Endothelial cell of umbilical vein (primary cell): ENCODE measurements at regions not wholly inside any gene's neighbourhood (a gene's known extent, or its start where the extent isn't known, plus 50 kb on each side); places are given as distances from the start of the nearest gene placed in this dataset.

Experiments
- BruUV-seq: library from RNA; stranded (reverse); fragments of 400-500 nt; replicated peaks from 2 replicates; lab custom pipeline; 2021; lab: Mats Ljungman, UMichigan
- CTCF ChIA-PET: fragments of 300-600, 350-600 bp; sonication (Branson Sonifier 250); formaldehyde crosslinking; loops from one replicate; lab custom pipeline; 2021; ENCODE audit warnings: antibody characterized with exemption, inconsistent platforms; lab: Charles Lee
- POLR2A ChIA-PET: fragments of 300-600, 350-600 bp; sonication (Branson Sonifier 250); formaldehyde crosslinking; loops from one replicate; lab custom pipeline; 2021; ENCODE audit warnings: antibody characterized with exemption, inconsistent platforms; lab: Charles Lee
- DNase-seq: peaks from one replicate; pipeline ENCODE4 v3.0.0-alpha.2; 2011; ENCODE audit warnings: low read depth, low spot score
- FAIRE-seq: peaks from 2 replicates; lab custom pipeline; 2011; peaks lifted over from hg19 to GRCh38; lab: Jason Lieb, UNC
- H2AFZ ChIP-seq: 2 replicates; pipeline ENCODE4 v1.6.0; 2012; ENCODE audit warnings: low read depth, low read length, control low read depth, inconsistent platforms
- H3K27ac ChIP-seq: 2 replicates; pipeline ENCODE4 v1.5.1; 2011; ENCODE audit warnings: low read depth, mild to moderate bottlenecking, control low read depth, low read length, moderate library complexity; ENCODE audit not compliant: insufficient read depth
- H3K27me3 ChIP-seq, 2 experiments: 2 replicates each; pipeline versions ENCODE4 v1.6.0 to v1.6.1; 2011; ENCODE audit warnings: low read length in 2 of 2, mixed read lengths in 1 of 2; ENCODE audit not compliant: control insufficient read depth in 2 of 2, insufficient read depth in 2 of 2
- H3K36me3 ChIP-seq, 2 experiments: 2 replicates in 1 of 2; 3 replicates in 1 of 2; pipeline ENCODE4 v1.5.1; 2011; ENCODE audit warnings: low read length in 2 of 2, mild to moderate bottlenecking in 1 of 2, moderate library complexity in 1 of 2; ENCODE audit not compliant: control insufficient read depth in 2 of 2, insufficient read depth in 2 of 2; ENCODE audit errors: extremely low read depth in 1 of 2
- H3K4me1 ChIP-seq: 3 replicates; pipeline ENCODE4 v1.5.1; 2011; ENCODE audit warnings: mild to moderate bottlenecking, low read length; ENCODE audit not compliant: control insufficient read depth, insufficient read depth; ENCODE audit errors: extremely low read depth
- H3K4me2 ChIP-seq: 2 replicates; pipeline ENCODE4 v1.6.1; 2011; ENCODE audit warnings: low read length, control low read depth, mixed read lengths; ENCODE audit not compliant: insufficient read depth
- H3K4me3 ChIP-seq, 3 experiments: fragments of 200-600 bp in 1 of 3; sonication (generic), shearing (Covaris generic) in 1 of 3; replicated peaks in 1 of 3; 2 replicates each; pipeline ENCODE4 v1.5.1; 2011 to 2016; ENCODE audit warnings: control low read depth in 3 of 3, low read length in 3 of 3, mild to moderate bottlenecking in 2 of 3, inconsistent platforms in 1 of 3, low read depth in 1 of 3, moderate library complexity in 1 of 3; ENCODE audit not compliant: insufficient read depth in 1 of 3
- H3K79me2 ChIP-seq: 2 replicates; pipeline ENCODE4 v1.6.0; 2012; ENCODE audit warnings: low read length, inconsistent platforms; ENCODE audit not compliant: control insufficient read depth, insufficient read depth
- H3K9ac ChIP-seq: replicated peaks from 2 replicates; pipeline ENCODE3; 2011; ENCODE audit warnings: low read length, control low read depth; ENCODE audit not compliant: insufficient read depth; ENCODE audit errors: extremely low read depth
- H3K9me1 ChIP-seq: replicated peaks from 3 replicates; pipeline ENCODE4 v1.6.0; 2011; ENCODE audit warnings: mild to moderate bottlenecking, low read length; ENCODE audit not compliant: control insufficient read depth, insufficient read depth; ENCODE audit errors: extremely low read depth
- H3K9me3 ChIP-seq: replicated peaks from 2 replicates; pipeline ENCODE4 v1.5.1; 2012; ENCODE audit warnings: low read length, inconsistent platforms; ENCODE audit not compliant: control insufficient read depth, insufficient read depth
- H4K20me1 ChIP-seq: replicated peaks from 2 replicates; pipeline ENCODE3; 2011; ENCODE audit warnings: mild to moderate bottlenecking, low read length; ENCODE audit not compliant: control insufficient read depth, insufficient read depth; ENCODE audit errors: extremely low read depth
- CTCF ChIP-seq, 2 donors: IDR thresholded peaks; 1 replicate in 1 of 2; 2 replicates in 1 of 2; pipeline ENCODE4 v1.5.1; 2011; ENCODE audit warnings: low read length in 2 of 2, mild to moderate bottlenecking in 2 of 2, moderate library complexity in 2 of 2, control low read depth in 1 of 2, inconsistent platforms in 1 of 2, low read depth in 1 of 2; ENCODE audit not compliant: insufficient read depth in 1 of 2; ENCODE audit errors: extremely low read depth in 1 of 2
- EZH2 ChIP-seq: IDR thresholded peaks from 2 replicates; pipeline ENCODE4 v1.6.1; 2012; ENCODE audit warnings: borderline replicate concordance, low read depth, mild to moderate bottlenecking, moderate library complexity, low read length, inconsistent platforms; ENCODE audit not compliant: severe bottlenecking
- FOS ChIP-seq: IDR thresholded peaks from 2 replicates; pipeline ENCODE4 v1.6.1; 2011; ENCODE audit warnings: mild to moderate bottlenecking, low read length, moderate library complexity, borderline replicate concordance; ENCODE audit not compliant: insufficient read depth
- GATA2 ChIP-seq: IDR thresholded peaks from 2 replicates; pipeline ENCODE4 v1.7.0; 2011; ENCODE audit warnings: low read depth, mild to moderate bottlenecking, moderate library complexity, mixed read lengths, low read length; ENCODE audit not compliant: insufficient read length, insufficient read depth
- JUN ChIP-seq: IDR thresholded peaks from 2 replicates; pipeline ENCODE4 v1.6.1; 2011; ENCODE audit warnings: borderline replicate concordance, low read depth; ENCODE audit not compliant: insufficient read length, insufficient read depth
- MYC ChIP-seq: IDR thresholded peaks from one replicate; pipeline ENCODE4 v1.6.1; 2011; ENCODE audit warnings: mild to moderate bottlenecking, low read depth, low read length
- POLR2A ChIP-seq: IDR thresholded peaks from 2 replicates; pipeline ENCODE4 v1.6.1; 2012; ENCODE audit warnings: low read depth, mild to moderate bottlenecking, control low read depth, low read length
- POLR2AphosphoS5 ChIP-seq: IDR thresholded peaks from 2 replicates; pipeline ENCODE4 v1.6.1; 2012; ENCODE audit warnings: low read depth, mild to moderate bottlenecking, control low read depth, low read length, moderate library complexity; ENCODE audit not compliant: insufficient read depth
- dilution Hi-C: fragments of 300-500 bp; cut with MboI; formaldehyde crosslinking; loops from one replicate; pipeline ENCODE4 v1.15.0; 2019; ENCODE audit warnings: low sequenced_read_pairs; ENCODE audit not compliant: extremely low pct_ligation_motif_present
- intact Hi-C: fragments of 100-400 bp; cut with micrococcal nuclease; formaldehyde crosslinking; loops from one replicate; pipeline ENCODE4 v1.10.0; 2022
- TF ChIP-seq, protein P1 (sequence below): IDR thresholded peaks from 2 replicates; pipeline ENCODE4 v1.6.1; 2011; ENCODE audit not compliant: insufficient read depth, insufficient read length

GRCh38 chr11:70651031-70651430 lies 252.7 kb downstream of the CTTN start:
- Histone ChIP-seq H3K9me1 (no peaks in the 10 kb centered on the region), H2AFZ (no peak overlapping the region), H3K9me3 (no peaks in the 10 kb centered on the region), H3K4me2 (no peak overlapping the region), H3K9ac (no peak overlapping the region), H3K36me3 (no peaks in the 10 kb centered on the region), H3K27ac (no peak overlapping the region), H3K79me2 (no peaks in the 10 kb centered on the region), H3K27me3 (no peaks in the 10 kb centered on the region), H4K20me1 (no peaks in the 10 kb centered on the region), H3K4me1 (no peaks in the 10 kb centered on the region), H3K4me3 (no peak overlapping the region)
- dilution Hi-C loops = no loop called here
- DNase-seq (no peak), FAIRE-seq (no peak)
- ChIA-PET CTCF (no interaction called here), POLR2A (no interaction called here)
- intact Hi-C loops = no loop called here
- BruUV-seq = no TSS peak
- TF ChIP-seq POLR2AphosphoS5 (no peak), EZH2 (no peak), MYC (no peak), CTCF (IDR thresholded peaks at IDR 0.05; ENCODE audit: extremely low read depth in 1 of 2, insufficient read depth in 1 of 2, low read depth in 1 of 2, low read length in 2 of 2) (no peak), JUN (no peak), GATA2 (no peak), POLR2A (no peak), FOS (no peak)
- TF ChIP-seq, protein P1, sequence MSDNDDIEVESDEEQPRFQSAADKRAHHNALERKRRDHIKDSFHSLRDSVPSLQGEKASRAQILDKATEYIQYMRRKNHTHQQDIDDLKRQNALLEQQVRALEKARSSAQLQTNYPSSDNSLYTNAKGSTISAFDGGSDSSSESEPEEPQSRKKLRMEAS = no peak
